GM18502 (cell line): ENCODE measurements at regions not wholly inside any gene's neighbourhood (a gene's known extent, or its start where the extent isn't known, plus 50 kb on each side); places are given as distances from the start of the nearest gene placed in this dataset.

Experiments
- ATAC-seq: cut with Tn5 transposase; IDR thresholded peaks from one replicate; pipeline ENCODE4 v1.9.1; 2021; ENCODE audit warnings: mild to moderate bottlenecking; ENCODE audit not compliant: unreplicated experiment, poor library complexity

DNA sequence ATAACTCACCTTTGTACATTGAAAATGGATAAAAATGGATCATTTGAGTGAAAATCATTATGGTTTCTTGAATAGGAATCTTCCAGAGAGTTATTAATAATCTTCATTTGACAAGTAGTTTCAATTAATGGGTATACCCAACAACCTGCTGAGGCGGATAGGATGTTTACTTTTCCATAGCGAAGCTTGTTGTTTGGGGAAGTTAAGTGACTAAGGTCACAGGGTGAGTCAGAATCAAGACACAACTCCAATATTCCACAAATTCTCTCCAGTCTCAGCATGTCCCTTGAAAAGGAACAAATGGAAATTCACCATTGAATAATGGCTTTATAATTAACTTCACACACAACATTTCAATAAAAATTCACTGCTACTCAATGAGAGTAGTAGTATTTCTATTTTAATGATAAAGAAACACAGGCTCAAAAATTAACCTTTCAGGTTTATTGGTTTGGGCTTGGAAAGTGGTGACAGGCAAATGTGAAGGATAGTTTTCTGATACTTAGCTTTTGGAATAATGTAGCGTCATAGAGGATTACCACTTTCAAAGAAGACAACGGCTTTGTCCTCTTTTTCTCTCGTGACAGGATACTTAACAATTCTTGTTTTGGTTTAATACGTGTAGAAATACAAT, 211.3 kb downstream of the GPD2 start:
- ATAC-seq, result no peak

DNA sequence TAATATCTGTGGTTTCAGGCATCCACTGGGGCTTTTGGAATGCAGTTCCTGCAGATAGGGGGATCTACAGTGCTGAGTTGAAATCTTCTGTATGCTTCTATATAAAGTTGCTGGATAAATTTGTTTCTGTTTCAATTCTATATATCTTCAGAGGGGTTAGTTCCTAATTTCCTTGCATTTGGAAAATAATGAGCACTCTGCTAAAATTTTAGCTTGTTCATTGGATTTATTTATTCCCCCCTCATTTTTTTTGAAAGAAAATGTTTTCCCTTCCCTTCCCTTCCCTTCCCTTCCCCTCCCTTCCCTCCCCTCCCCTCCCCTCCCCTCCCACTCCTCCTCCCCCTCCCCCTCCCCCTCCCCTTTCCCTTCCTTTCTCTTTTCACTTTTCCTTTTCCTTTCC, 212.3 kb downstream of the GPD2 start:
- no peak for ATAC-seq

DNA sequence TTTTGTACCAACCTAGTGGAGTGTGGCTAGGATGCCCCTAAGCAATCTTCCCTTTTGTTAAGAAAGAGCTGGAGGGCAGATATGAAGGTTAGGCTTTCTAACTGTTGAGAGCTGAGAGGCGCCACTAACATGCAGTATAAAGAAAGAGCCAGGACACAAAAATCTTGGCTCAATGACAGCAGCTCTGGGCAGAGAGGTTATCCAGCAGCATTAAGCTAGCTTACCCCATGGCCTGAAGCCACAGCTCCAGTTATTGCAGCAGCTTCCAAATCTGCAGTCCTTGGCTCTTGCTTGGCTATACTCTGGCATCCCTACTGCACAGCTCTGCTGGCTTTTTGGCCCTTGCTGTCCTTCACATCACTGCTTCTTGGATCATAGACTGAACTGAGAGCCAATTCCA, 213.4 kb downstream of the GPD2 start:
- no peak for ATAC-seq

DNA sequence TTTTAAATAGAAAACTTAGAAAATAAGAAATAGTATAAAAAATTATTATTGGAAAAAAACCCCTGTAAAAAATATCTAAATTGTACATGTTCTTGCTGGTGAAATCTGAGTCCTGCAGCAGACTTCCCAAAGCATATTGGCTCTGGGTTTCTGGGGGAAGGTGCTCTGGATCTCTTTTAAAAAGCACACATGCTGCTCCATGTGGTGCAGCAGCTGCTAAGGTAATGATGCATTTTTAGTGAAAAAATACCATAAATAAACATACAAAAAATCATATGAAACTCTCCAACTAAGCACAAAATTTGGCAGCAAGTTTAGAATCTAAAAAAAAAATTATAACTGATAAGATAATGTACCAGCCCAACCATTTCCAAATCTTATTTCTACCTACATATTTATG, 216.5 kb downstream of the GPD2 start:
- ATAC-seq, result no peak

DNA sequence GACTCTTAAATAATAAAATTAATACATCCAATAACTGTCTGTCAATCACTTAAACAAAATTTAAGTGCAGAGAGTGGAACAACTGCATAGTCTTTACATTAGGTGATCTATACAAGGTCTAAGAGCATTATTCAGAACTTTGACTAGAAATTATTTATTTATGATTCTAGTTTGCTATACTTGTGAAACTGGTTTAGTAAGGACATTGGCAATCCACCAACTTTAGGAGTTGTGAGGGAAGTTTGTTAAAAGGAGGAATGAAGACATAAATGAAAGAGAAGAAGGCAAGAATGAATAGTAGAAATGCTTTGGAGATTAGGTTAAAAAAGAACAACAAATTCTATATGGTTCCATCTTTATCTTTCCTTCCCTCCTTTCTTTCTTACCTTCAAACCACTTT, 217.5 kb downstream of the GPD2 start:
- ATAC-seq, result no peak

DNA sequence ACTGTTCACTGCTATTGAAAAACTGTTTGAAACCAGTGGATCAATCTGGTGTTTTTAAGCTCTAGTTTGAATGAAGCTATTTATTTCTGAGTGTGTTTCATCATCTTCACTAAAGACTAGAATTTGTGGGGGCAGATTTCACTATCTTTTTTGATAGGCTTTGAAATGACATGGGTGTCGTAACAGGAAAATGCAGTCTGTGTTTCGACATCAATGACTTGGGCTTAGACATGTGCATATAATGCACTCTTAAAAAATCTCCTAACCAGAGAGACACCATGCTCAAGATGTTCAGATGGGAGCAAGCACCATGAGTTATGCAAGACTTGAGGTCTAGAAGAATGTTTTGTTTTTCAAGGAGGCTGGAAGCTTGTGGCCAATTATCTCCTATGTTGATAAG, 221.6 kb downstream of the GPD2 start:
- no peak for ATAC-seq

DNA sequence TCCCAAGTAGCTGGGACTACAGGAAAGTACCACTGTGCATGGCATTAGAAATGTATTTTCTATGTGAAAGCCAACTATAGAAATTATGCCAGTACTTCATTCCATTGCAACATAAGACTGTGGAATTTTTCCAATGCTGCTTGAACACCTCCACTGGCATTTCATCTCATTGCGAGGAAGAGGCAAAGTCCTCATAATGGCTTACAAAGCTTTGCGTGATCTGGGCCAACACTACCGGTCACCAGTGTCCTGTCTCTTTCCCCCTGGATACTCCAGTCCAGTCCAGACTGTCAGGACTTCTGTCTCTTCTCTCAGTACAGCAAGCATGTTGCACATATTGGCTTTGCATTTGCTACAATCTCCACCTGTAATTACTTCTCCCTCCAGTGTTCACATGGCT, 223.5 kb downstream of the GPD2 start:
- no peak for ATAC-seq

DNA sequence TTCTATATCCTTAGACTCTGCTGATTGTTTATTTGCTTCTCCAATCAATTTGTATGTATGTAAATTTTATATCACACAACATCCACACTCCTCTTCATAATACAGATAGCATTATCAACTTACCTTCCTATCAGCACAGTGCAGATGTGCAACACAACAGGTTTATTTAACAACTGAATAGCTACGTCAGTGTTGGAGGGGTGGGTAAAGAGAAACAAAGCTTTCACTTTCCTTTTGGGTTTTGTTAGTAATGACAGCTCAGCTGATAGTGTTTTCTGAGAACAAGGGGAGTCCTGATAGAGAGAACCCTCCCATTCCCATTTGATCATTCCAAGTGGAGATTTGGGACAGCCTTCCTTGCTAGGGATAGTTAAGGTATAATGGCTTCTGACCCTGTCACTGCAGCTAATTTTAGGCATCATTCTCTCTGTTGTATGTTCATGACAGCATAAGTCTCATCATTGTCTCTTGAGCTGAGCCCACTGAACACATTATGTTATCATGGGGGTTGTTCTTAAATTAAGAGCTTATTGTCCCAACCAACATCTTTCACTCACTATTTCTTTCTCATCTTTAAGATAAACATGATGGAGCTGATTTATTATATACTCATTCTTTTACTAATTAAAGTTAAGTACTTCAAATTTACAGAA, 227.7 kb downstream of the GPD2 start:
- peak; percentile 88 for ATAC-seq

DNA sequence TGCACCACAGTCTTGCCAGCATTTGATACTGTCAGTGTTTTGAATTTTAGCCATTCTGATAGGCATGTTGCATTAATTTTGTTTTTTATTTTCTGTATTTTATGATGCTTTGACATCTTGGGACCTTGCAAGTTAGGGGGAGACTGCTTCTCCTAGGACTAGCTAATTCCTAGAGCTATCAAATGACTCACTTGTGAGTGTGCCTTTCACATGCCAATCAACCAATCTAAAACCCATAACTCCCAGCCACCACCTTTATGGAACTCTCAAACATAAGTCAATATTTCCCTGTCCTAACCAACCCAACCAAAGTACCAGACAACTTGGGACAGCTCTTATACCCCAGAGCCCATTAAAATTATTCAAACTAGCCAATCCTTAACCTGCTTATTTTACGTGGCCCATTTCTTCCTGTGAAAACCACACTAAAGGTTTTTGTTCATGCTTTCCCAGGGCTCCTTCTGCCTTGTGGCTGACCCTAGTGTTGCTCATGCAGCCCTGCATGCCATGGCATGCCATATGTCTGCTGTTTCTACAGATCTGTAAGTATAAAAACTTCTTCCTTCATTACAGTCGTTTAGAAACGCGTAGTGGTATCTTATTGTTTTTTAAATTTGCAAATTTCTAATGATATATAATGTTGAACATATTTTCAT, 230.1 kb downstream of the GPD2 start:
- ATAC-seq, result no peak

DNA sequence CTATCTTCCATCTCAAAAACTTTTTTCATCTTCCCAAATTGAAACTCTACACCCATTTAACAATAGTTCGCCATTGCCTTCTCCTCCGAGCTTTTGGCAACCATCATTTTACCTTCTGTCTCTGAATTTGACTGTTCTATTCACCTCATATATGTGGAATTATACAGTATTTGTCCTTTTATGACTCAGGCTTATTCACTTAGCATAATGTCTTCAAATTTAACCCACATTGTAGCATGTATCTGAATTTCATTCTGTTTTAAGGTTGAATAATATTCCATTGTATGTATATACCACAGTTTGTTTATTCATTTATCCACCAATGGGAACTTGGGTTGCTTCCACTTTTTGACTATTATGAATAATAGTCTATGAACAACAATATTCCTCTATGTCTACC, 233.9 kb downstream of the GPD2 start:
- no peak for ATAC-seq

DNA sequence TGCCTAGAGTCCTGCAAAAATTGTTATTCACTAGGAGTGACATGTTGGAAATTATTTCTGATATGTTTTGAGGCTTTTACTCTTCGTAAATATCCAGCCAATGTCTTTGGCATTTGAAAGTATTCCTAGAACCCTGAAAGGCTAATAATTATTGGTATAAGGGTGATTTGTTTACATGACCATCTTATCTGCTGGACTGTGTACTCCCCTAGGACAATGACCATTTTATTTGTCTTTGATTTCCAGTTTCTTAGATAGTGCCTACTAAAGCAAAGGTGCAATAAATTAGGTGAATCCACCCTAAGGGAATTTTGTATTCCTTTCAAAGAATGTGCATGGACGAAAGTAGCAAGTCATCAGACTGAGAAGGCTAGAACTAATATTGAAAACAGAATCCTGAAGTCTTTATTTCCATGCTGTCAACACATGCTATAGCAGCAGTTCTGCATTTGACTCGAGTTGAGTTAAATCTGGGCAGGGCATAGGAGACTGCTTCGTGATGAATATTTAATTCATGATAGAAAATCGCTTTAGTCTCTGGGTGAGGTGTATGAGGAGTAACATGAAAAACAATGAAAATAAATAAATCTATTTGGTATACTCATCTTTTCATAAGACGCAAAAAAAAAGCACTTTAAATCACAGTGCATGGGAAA, 235.7 kb downstream of the GPD2 start:
- no peak for ATAC-seq

DNA sequence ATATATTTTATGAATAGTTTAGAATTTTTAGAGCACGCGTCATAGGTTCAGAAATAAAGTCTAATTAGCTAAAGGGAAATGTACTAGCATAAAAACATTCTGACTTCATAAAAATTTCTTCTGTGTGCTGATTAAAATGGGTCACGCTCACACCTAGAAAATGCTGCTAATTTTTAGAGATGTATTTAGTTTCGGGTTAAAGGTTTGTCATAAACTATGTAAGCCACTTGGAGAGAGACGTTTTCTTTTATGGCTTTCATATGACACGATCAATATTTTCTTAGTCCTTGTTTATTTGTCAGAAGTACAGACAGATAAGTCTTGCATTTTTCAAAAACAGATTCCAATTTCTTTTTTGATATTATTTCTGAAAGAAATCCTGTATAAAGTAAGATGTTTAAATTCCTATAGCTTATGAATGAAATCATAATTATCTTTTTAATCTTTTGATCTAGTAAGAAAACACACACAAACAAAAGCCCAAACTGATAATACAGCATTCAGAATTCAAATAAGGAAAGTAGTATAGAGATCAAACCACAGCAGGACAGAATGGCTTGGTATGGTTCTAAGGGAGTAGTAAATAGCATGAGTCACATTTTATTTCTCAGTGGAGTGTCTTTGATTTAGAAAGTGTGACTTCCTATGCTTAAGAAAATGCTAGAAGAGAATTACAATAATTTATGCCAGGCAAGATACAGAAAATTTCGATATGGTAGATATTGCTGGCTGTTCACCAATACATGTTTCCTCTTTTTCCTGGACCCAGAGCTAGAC, 236.6 kb downstream of the GPD2 start:
- ATAC-seq, result no peak

DNA sequence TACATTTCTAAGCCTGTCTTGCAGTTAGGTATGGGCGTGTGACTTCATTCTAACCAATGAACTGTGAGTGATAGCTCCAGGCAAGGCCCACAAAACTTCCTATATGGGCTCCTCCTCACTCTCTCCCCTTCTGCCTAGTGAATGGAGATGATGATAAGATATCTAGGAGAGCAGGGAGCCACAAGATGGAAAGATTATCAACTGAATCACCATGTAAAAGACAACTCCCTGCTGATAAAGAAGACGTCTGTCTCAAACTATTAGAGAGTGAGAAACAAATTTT, 237.1 kb downstream of the GPD2 start:
- no peak for ATAC-seq

DNA sequence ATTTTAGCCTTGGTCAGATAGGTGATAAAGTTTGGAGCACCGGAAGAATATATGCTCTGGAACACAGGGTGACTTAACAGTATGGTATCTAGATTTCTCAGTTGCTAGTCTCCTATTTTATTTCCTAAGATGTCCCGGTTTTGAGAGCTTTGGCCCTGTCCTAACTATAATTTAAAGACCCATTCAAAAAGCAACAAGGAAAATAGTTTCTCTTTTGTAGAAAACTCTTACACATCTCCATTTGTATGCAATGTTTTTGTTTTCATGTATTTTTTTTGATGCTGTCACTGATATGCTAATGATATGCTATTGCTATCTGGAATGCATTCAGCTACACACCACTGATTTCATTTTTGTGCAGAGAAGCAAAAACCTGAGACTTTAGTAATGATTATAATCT, 237.8 kb downstream of the GPD2 start:
- no peak for ATAC-seq

DNA sequence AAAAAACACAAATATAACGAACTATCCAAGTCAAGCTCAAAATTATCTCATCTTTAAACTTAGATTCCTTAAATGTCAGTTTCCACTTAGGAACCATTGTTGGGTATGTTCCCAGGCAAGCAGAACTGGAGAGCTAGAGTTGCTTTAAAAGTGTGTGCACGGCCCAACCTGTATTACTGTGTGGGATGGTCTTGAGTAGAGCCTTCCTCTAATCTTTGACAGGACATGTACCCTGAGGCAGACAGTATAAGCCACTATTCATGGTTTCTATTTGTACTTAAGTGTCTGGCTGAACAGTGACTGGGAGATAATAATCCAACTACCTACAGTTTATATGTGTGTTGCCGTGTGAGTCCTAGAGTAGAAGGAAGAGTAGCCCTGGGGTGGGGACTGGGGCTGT, 239.7 kb downstream of the GPD2 start:
- no peak for ATAC-seq

DNA sequence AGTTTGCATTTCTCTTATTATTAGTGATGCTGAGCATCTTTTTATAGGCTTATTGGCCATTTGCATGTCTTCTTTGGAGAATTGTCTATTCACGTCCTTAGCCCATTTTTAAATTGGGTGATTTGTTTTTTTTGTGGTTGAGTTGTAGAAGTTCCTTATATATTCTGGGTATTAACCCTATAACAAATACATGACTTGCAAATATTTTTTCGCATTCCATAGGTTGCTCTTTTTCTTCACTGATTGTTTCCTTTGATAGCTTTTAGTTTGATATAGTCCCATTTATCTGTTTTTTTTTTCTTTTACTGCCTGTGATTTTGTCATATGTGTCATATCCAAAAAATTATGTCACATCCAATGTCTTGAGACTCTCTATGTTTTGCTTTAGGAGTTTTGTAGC, 243.6 kb downstream of the GPD2 start:
- ATAC-seq, result no peak

DNA sequence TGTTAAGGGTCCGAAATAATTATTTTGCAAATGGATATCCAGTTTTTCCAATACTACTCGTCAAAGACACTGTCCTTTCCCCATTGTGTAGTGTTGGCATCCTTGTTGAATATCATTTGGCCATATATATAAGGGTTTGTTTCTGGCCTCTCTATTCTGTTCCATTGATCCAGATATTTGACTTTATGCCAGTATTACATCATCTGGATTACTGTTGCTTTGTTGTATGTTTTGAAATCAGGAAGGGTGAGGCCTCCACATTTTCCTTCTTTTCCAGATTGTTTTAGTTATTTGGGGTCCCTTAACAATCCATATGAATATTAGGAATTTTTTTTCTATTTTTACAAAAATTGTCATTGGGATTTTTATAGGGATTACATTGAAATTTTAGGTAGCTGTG, 244.1 kb downstream of the GPD2 start:
- no peak for ATAC-seq

DNA sequence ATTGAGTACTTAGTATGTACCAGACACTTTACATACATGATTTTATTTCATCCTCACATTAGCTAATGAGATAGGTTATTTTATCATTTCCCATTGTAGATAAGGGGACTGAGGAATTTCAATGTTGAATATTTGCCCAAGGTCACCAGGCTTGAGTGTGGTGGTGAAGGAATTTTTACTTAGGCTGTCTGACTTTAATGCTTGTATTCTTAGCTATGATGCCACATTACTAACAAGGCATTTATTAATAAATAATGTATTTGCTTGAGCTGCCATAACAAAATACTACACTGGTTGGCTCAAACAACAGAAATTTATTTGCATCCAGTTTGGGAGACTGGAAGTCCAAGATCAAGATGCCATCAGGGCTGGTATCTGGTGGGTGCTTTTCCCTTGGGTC, 250.9 kb downstream of the GPD2 start:
- ATAC-seq, result no peak

DNA sequence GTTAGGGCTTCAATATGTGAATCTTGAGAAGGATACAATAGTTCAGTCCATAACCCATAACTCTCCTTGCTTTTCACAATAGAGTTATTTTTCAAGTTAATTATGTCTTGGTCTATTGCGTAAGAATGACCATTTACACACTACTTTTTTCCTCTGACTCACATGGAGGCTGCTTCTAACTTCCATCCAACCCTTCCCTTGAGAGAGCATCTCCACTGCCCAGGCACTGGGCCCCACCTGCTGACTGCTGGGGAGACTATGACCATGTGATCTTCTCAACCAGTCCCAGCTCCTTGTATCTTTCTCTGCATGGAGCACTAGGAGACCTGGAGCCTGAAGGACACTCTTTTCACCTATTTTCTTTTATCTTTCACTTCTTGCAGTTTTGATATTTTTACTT, 251.5 kb downstream of the GPD2 start:
- no peak for ATAC-seq

DNA sequence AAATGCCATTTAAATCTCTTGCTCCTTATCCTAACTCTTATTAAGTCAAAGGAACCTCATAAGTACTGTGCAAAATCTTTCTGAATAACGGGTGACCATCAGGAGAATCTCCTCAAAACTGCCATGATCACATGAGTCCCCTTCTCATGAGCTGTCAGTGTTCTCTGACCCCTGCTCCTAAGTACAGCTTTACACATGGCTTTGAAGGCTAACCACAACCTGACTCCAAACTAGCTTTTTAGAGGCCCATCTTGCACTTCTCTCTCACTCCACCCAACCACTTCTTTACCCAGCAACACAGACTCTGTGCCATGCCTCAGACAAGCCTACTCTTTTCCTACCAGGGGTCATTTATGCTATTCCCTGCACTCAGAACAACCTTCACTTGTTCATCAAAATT, 253.8 kb downstream of the GPD2 start:
- ATAC-seq, result no peak

DNA sequence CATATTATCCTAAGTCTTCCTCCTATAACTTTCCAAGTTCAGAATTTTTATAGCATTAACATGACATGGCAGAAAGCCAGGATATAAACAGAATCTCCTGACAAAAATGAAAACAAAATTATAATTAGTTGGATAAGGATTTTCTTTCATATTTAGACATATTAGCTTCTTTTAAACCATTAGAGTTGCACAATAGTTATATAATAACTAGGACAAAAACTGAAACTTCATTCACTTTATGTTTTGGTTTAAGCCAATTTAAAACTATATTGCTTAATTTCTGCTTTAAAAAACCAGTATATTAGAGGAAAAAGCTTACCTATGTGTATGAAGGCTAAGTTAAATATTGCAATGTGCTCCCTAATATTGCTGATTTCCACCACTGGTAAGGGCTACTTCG, 254.8 kb downstream of the GPD2 start:
- ATAC-seq, result no peak
